Stomach (tissue), 8 donors: ENCODE measurements at regions not wholly inside any gene's neighbourhood (a gene's known extent, or its start where the extent isn't known, plus 50 kb on each side); places are given as distances from the start of the nearest gene placed in this dataset.

Experiments used
- DNase-seq, 2 donors: peaks; one replicate each; pipeline versions ENCODE4 v3.0.0 to v3.0.0-alpha.2; 2013 to 2019
- H3K27ac ChIP-seq, 5 donors: fragments of 200-600 bp in 4 of 5; sonication (generic) in 4 of 5; one replicate each; pipeline ENCODE4 v1.5.1; 2013 to 2019; ENCODE audit warnings: mild to moderate bottlenecking in 1 of 5, moderate library complexity in 1 of 5
- H3K27me3 ChIP-seq, 3 donors: fragments of 200-600 bp; sonication (generic); one replicate each; pipeline ENCODE4 v1.5.1; 2017 to 2019; ENCODE audit warnings: mixed run types in 1 of 3
- H3K36me3 ChIP-seq, 4 donors: fragments of 200-600 bp; sonication (generic); 1 replicate in 3 of 4; 2 replicates in 1 of 4; pipeline ENCODE4 v1.5.1; 2016 to 2019
- H3K4me1 ChIP-seq, 4 donors: fragments of 200-600 bp; sonication (generic); one replicate each; pipeline ENCODE4 v1.5.1; 2016 to 2019
- H3K4me3 ChIP-seq, 4 donors: fragments of 200-600 bp; sonication (generic) in 3 of 4; one replicate each; pipeline ENCODE4 v1.5.1; 2016 to 2019; ENCODE audit warnings: mild to moderate bottlenecking in 1 of 4
- H3K9me3 ChIP-seq, 4 donors: fragments of 200-600 bp; sonication (generic); one replicate each; pipeline ENCODE4 v1.5.1; 2016 to 2019
- EP300 ChIP-seq: sonication (generic); formaldehyde crosslinking; IDR thresholded peaks from one replicate; pipeline ENCODE4 v1.6.1; 2017; ENCODE audit warnings: antibody characterized with exemption
- POLR2A ChIP-seq, 4 donors: fragments of 450-650 bp; IDR thresholded peaks; one replicate each; pipeline ENCODE4 v1.6.1; 2016; ENCODE audit warnings: antibody characterized with exemption in 4 of 4, control low read depth in 2 of 4, mild to moderate bottlenecking in 1 of 4, moderate library complexity in 1 of 4
- POLR2AphosphoS5 ChIP-seq, 3 donors: sonication (generic); formaldehyde crosslinking; IDR thresholded peaks; one replicate each; pipeline ENCODE4 v1.6.1; 2016; ENCODE audit warnings: antibody characterized with exemption in 3 of 3
- WGBS, 5 donors: extraction: QIAGEN DNeasy Blood & Tissue Kit in 3 of 5; methylation state at CpG; one replicate each; pipeline versions ENCODE4 v1.1.5 to v1.1.7; 2013 to 2018; 5-methylcytosine and 5-hydroxymethylcytosine counted together
- intact Hi-C: fragments of 100-400 bp; cut with DNase I; formaldehyde crosslinking; loops from one replicate; pipeline ENCODE4 v1.15.1; 2023; ENCODE audit warnings: low total_unique reads
- TF ChIP-seq, protein P1 (sequence below), 7 experiments: fragments of 450-650 bp in 4 of 7; fragments of 200-600 bp in 3 of 7; sonication (generic) in 3 of 7; IDR thresholded peaks; one replicate each; pipeline ENCODE4 v1.5.1; 2016 to 2019; ENCODE audit warnings: antibody characterized with exemption in 7 of 7, control low read depth in 2 of 7, mild to moderate bottlenecking in 1 of 7
- donor health status: healthy with polysubstance abuse.
- donor health status: Bipolar disorder and iron deficiency.
- donor health status: healthy.

DNA sequence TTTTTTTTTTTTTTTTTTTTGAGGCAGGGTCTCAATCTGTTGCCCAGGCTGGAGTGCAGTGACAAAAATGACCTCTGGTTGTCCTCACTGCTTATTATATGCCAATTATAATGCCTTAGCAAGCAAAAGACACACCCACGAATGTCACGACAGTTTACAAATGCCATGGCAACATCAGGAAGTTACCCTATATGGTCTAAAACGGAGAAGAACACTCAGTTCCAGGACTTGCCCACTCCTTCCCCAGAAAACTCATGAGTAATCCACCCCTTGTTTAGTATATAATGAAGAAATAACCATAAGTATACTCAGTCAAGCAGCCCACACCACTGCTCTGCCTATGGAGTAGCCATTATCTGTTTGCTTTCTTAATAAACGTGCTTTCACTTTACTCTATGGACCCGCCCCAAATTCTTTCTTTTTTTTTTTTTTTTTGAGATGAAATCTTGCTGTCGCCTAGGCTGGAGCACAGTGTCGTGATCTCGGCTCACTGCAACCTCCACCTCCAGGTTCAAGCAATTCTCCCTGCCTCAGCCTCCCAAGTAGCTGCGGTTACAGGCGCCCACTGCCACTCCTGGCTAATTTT is 106.2 kb downstream of the SMIM20 start:
- Histone ChIP-seq H3K4me1 (peaks cover 22 to 47% (median 32%) of the 10 kb centered on the region in 4 donors), H3K9me3 (no peaks in the 10 kb centered on the region), H3K27me3 (no peaks in the 10 kb centered on the region), H3K4me3 (no peak overlapping the region), H3K36me3 (no peaks in the 10 kb centered on the region), H3K27ac (peak overlapping the region in 2 of 5 donors; percentile 26 to 47)
- TF ChIP-seq POLR2AphosphoS5 (IDR thresholded peaks at IDR 0.05) = no peak
- TF ChIP-seq, protein P1, sequence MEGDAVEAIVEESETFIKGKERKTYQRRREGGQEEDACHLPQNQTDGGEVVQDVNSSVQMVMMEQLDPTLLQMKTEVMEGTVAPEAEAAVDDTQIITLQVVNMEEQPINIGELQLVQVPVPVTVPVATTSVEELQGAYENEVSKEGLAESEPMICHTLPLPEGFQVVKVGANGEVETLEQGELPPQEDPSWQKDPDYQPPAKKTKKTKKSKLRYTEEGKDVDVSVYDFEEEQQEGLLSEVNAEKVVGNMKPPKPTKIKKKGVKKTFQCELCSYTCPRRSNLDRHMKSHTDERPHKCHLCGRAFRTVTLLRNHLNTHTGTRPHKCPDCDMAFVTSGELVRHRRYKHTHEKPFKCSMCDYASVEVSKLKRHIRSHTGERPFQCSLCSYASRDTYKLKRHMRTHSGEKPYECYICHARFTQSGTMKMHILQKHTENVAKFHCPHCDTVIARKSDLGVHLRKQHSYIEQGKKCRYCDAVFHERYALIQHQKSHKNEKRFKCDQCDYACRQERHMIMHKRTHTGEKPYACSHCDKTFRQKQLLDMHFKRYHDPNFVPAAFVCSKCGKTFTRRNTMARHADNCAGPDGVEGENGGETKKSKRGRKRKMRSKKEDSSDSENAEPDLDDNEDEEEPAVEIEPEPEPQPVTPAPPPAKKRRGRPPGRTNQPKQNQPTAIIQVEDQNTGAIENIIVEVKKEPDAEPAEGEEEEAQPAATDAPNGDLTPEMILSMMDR (IDR thresholded peaks at IDR 0.05) = no peak
- no peak for TF ChIP-seq EP300
- TF ChIP-seq POLR2A (IDR thresholded peaks at IDR 0.05) = no peak
- 18 to 49% (median 39%) methylated on average over 10 of the region's 10 CpGs for WGBS, 5 donors
- intact Hi-C loops = no loop called here
- peak in 1 of 2 donors; percentile 63 for DNase-seq

GRCh38 chr4:26020881-26021280 is 106.9 kb downstream of the SMIM20 start:
- intact Hi-C loops = no loop called here
- Histone ChIP-seq H3K4me3 (no peak overlapping the region), H3K4me1 (peaks cover 22 to 40% (median 30%) of the 10 kb centered on the region in 4 donors), H3K9me3 (no peaks in the 10 kb centered on the region), H3K36me3 (no peaks in the 10 kb centered on the region), H3K27ac (peak overlapping the region in 3 of 5 donors; percentile 43 to 50 (median 47)), H3K27me3 (no peaks in the 10 kb centered on the region)
- peak in 1 of 2 donors; percentile 48 for DNase-seq
- TF ChIP-seq POLR2AphosphoS5 (IDR thresholded peaks at IDR 0.05) = no peak
- no peak for TF ChIP-seq EP300
- no peak for TF ChIP-seq POLR2A (IDR thresholded peaks at IDR 0.05)
- TF ChIP-seq, protein P1 (IDR thresholded peaks at IDR 0.05) = no peak
- WGBS, 5 donors = 42 to 69% (median 57%) methylated on average over 6 of the region's 6 CpGs

DNA sequence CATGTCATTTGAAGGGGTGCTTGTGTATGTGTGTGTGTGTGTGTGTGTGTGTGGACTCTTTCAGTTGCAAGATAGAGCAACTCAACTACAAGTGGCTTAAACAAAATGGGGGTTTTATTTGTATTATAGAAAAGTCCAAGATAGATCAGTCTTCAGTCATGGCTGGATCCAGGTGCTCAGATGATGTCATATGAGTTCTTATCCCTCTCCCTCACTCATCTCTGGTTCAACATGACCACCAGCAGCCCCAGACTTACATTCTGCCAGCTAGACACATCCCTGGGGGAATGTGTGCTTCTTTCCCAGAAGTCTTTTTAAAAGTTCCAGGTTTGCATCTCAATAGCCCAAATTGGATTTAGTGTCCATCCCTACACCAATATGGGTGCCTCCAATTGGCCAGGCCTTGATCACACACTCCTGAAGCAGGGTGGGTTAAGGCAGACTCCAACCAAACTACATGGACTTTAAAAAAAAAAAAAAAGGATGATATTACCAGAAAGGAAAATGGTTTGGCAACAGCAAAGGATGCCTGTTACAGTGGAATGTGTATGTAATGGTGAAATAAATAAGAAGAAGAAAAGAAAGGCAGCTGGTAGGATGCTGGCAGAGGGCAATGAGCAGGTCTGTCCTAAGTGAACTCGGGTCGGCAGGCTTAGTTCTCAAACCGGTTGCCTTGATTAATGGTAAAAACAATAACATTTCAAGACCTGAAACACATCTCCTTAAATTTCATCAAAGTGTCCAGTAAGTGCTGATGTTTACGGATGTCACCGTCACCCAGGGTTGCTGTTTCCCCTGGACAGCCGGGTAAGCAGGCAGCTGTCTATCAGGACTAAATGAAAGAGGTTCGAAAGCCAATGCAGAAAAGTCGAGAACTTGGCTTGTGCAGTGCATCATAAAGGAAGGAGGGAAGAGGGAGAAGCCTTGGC is 107.7 kb downstream of the SMIM20 start:
- intact Hi-C loops = no loop called here
- WGBS, 5 donors = 14 to 46% (median 22%) methylated on average over 8 of the region's 8 CpGs
- Histone ChIP-seq H3K4me1 (peaks cover 22 to 38% (median 30%) of the 10 kb centered on the region in 4 donors), H3K27me3 (no peaks in the 10 kb centered on the region), H3K36me3 (no peaks in the 10 kb centered on the region), H3K9me3 (no peaks in the 10 kb centered on the region), H3K4me3 (no peak overlapping the region), H3K27ac (peak overlapping the region; percentile 31 to 69 (median 62))
- DNase-seq = no peak
- no peak for TF ChIP-seq POLR2AphosphoS5 (IDR thresholded peaks at IDR 0.05)
- no peak for TF ChIP-seq EP300
- TF ChIP-seq, protein P1 (IDR thresholded peaks at IDR 0.05) = no peak

DNA sequence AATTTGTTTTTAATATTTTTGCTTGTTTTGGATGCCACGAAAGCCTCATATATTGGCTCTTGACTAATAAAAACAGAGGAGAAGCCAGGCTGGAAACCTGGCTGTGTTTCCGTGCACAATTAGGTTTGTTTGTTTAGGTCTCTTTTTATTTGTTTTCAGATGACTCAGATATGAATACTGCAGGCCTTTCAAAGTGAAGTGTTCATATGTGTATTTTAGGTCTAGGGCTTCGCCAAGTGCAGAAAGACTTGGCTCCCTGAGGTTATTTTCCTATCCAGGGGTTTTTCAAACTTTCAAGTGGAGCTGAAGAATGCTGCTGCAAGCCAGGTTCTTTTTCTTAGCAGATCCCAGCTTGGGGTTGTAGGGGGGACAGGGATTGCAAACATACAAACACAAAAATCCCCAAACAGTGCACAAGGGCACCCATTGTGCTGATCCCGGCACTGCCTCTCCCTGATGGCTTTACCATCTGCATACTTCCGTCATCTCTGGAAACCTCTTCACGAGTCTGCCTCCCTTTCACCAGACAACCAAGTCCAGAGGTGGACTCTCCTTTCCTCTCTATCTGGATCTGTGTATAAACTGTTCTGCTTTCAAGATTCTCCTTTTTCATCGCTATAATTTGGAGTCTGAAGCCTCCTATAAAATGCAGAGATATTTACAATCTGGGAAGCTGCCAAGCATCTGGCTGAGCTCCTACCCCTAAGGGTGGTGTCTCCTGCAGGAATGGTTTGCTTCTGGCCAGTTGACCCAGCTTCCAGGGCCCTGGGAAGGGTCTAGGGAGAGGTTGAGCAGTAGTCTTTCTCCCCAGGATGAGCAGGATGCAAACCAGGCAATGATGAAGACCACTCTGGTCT is 108.6 kb downstream of the SMIM20 start:
- H3K9me3 ChIP-seq = no peaks in the 10 kb centered on the region
- intact Hi-C loops = no loop called here
- peak; percentile 68 to 74 for DNase-seq

More for the DNA sequence above, 108.6 kb downstream of the SMIM20 start:
- 15 to 28% (median 19%) methylated on average over 7 of the region's 7 CpGs for WGBS, 5 donors
- H3K4me3 ChIP-seq = no peak overlapping the region
- TF ChIP-seq, protein P1 (IDR thresholded peaks at IDR 0.05) = no peak
- no peak for TF ChIP-seq POLR2A (IDR thresholded peaks at IDR 0.05)
- TF ChIP-seq POLR2AphosphoS5 (IDR thresholded peaks at IDR 0.05) = peak in 1 of 3 donors; percentile 58
- TF ChIP-seq EP300 = no peak
- H3K27ac ChIP-seq = peak overlapping the region; percentile 31 to 70 (median 62)
- peaks cover 22 to 38% (median 30%) of the 10 kb centered on the region in 4 donors for H3K4me1 ChIP-seq
- no peaks in the 10 kb centered on the region for H3K36me3 ChIP-seq
- H3K27me3 ChIP-seq = no peaks in the 10 kb centered on the region
